Fibroblast of villous mesenchyme (primary cell): ENCODE measurements at regions not wholly inside any gene's neighbourhood (a gene's known extent, or its start where the extent isn't known, plus 50 kb on each side); places are given as distances from the start of the nearest gene placed in this dataset.
"Not testable (repeated sequence)": the region's sequence is repeated elsewhere in the genome, so short reads cannot be mapped to it uniquely, and the experiment has no call there.

Experiments
- DNase-seq: peaks from one replicate; pipeline ENCODE4 v3.0.0-alpha.2; 2010; ENCODE audit warnings: low read depth
- H3K4me3 ChIP-seq: 2 replicates; pipeline ENCODE4 v1.5.1; 2011; ENCODE audit warnings: low read depth, mild to moderate bottlenecking, low read length
- TF ChIP-seq, protein P1 (sequence below): IDR thresholded peaks from 2 replicates; pipeline ENCODE4 v1.5.1; 2012; ENCODE audit warnings: low read depth, mild to moderate bottlenecking, low read length; ENCODE audit not compliant: insufficient read depth

DNA sequence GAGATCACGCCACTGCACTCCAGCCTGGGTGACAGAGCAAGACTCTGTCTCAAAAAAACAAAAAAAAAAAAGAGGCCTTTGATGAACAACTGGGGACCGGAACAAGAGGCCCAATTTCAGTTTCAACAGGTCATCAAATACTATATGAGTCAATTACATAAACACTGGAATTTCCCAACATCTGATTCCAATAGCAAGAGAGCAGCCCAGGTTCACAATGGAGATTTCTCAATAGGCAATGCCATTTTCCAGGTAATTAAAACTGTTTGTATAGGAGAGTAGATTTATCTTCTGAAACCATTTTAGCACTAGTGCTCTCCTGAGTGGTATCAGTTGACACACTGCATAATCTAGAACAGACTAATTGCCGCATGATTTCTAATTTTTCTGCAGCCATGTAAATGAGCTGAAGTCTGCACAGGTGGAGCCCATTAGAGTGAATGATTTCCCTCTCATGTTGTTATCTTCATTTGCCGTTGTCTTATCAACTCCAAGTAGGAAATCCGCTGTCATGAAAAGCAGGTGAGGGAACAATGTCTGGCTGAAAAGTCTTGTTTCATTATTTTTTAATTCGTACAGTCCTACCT is 264.1 kb upstream of the MEIS1 start:
- TF ChIP-seq, protein P1, sequence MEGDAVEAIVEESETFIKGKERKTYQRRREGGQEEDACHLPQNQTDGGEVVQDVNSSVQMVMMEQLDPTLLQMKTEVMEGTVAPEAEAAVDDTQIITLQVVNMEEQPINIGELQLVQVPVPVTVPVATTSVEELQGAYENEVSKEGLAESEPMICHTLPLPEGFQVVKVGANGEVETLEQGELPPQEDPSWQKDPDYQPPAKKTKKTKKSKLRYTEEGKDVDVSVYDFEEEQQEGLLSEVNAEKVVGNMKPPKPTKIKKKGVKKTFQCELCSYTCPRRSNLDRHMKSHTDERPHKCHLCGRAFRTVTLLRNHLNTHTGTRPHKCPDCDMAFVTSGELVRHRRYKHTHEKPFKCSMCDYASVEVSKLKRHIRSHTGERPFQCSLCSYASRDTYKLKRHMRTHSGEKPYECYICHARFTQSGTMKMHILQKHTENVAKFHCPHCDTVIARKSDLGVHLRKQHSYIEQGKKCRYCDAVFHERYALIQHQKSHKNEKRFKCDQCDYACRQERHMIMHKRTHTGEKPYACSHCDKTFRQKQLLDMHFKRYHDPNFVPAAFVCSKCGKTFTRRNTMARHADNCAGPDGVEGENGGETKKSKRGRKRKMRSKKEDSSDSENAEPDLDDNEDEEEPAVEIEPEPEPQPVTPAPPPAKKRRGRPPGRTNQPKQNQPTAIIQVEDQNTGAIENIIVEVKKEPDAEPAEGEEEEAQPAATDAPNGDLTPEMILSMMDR: no peak
- no peak overlapping the region for H3K4me3 ChIP-seq
- no peak for DNase-seq

DNA sequence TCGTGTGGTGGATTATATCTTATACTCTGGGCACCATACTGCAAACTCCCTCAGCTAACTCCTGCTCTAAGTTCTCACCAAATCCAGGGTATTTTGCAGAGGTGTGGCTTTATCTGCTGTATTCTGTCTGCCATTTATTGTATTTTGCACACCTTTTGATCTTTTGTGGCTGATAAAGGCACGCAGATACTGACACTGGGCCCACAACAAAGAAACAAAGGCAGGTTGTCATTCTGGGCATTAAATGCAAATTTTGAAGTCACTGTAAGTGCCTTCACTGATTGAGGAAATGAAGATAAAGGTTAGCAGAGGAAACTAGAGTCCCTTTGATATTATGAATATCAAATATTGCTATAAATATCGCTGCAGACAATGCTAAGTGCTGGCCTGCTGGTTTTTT is 265.8 kb upstream of the MEIS1 start:
- no peak overlapping the region for H3K4me3 ChIP-seq
- TF ChIP-seq, protein P1: no peak

DNA sequence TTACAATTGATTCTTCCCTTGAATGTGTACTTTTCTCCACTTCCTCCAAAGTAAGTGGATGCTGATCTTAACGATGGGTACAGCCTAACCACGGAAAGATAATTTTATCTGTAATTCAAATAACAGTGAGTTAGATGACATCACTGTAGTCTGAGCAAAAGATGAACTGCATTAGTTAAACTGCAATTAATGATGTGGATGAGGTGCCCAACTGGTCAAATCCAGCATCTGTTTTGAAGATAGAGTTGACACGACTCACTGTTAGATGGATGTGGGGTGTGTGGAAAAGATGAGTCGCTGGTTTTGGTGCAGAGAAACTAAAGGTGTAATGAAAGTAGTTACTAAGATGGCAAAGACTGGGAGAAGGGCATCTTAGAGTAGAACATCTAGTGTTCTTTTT is 270.5 kb upstream of the MEIS1 start:
- TF ChIP-seq, protein P1: no peak
- no peak overlapping the region for H3K4me3 ChIP-seq
- DNase-seq: no peak

More for the DNA sequence above, 265.8 kb upstream of the MEIS1 start:
- no peak for DNase-seq

DNA sequence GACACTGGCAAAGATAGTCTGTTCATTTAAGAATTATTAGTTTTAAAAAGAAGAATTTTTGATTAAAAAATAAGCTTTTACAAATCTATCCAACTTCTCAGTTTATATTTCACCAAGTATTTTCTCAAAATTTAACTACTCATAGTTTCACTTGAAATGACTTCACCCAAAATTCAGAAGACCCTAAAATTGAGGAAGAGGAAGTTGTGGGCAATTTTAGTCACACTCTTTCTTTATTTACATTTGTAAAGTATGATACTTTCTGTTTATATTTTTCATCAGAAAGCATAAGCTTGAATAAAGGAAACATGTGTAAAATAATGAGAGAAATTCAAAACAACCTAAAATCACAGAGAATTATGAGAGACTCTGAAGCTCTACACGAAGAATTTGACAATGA is 278.8 kb upstream of the MEIS1 start:
- H3K4me3 ChIP-seq: no peak overlapping the region
- TF ChIP-seq, protein P1: no peak
- DNase-seq: no peak

DNA sequence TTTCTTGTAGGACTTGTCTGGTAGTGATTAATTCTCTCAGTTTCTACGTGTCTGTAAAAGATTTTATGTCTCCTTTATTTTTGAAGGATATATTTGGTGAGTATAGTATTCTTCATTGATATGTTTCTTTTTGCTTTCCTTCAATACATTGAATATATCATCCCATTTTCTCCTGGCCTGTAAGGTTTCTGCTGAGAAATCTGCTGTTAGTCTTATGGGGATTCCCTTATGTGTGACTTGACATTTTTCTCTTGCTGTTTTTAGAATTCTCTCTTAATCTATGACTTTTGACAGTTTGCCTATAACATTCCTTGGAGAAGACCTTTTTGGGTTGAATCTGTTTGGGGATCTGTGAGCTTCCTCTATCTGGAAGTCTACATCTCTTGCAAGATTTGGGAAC is 281.0 kb upstream of the MEIS1 start:
- no peak for DNase-seq

DNA sequence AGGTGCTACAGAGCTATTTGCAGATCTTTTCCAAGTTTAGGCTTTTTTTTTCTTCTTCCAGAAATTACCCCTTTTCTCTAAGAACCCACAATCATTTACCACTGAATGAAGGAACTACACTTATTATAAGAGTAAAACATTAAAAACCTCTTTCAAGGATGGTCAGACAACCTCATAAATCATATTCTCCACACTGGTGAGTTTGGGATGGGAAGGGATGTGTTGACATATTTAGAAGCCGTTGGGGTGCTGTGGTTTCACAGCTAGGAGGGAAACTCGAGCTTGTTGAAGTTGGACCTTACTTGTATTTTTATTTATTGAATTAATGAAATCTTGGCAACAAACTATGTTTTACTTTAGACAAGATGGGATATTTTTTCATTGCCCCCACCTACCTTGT is 289.4 kb upstream of the MEIS1 start:
- no peak overlapping the region for H3K4me3 ChIP-seq
- TF ChIP-seq, protein P1: no peak
- DNase-seq: no peak

More for the DNA sequence above, 281.0 kb upstream of the MEIS1 start:
- TF ChIP-seq, protein P1: no peak
- H3K4me3 ChIP-seq: no peak overlapping the region

DNA sequence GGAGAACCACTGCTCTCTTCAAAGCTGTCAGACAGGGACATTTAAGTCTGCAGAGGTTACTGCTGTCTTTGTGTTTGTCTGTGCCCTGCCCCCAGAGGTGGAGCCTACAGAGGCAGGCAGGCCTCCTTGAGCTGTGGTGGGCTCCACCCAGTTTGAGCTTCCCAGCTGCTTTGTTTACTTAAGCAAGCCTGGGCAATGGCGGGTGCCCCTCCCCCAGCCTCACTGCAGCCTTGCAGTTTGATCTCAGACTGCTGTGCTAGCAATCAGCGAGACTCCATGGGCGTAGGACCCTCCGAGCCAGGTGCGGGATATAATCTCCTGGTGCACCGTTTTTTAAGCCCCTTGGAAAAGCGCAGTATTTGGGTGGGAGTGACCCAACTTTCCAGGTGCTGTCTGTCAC is 290.6 kb upstream of the MEIS1 start:
- DNase-seq, H3K4me3 ChIP-seq: not testable (repeated sequence)
